Ovary (tissue), 3 donors: ENCODE measurements at regions not wholly inside any gene's neighbourhood (a gene's known extent, or its start where the extent isn't known, plus 50 kb on each side); places are given as distances from the start of the nearest gene placed in this dataset.

Experiments used
- EP300 ChIP-seq: sonication (generic); formaldehyde crosslinking; IDR thresholded peaks from one replicate; pipeline ENCODE4 v1.6.1; 2017; ENCODE audit warnings: antibody characterized with exemption
- POLR2A ChIP-seq: fragments of 450-650 bp; IDR thresholded peaks from one replicate; pipeline ENCODE4 v1.6.1; 2017; ENCODE audit warnings: antibody characterized with exemption, mild to moderate bottlenecking, moderate library complexity
- TF ChIP-seq, protein P1 (sequence below), 3 donors: fragments of 450-650 bp in 2 of 3; fragments of 200-600 bp in 1 of 3; IDR thresholded peaks; one replicate each; pipeline versions ENCODE4 v1.5.1 to v1.8.0; 2016 to 2022; ENCODE audit warnings: antibody characterized with exemption in 3 of 3, mild to moderate bottlenecking in 1 of 3
- donor health status: DM: no; HTN: no; CAD: no.

DNA sequence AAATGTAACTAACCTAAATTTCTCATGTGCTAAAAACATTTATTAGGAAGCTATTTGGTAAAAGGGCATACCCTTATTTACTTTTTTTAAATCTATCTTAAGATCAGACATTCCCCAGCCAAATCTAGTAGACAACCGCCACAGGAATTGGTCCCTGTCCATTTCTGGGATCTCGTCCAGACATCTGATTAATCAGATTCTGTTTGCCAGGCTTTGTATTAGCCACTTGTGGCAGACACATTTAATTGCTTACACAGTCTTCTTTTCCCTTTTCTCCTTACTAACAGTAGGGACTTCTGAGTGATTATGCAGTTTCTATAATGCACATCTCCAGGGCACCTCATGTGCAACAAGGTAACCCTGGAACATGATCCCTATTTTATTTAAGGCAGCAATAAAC is 449.0 kb upstream of the RGS18 start:
- no peak for TF ChIP-seq POLR2A
- TF ChIP-seq, protein P1, sequence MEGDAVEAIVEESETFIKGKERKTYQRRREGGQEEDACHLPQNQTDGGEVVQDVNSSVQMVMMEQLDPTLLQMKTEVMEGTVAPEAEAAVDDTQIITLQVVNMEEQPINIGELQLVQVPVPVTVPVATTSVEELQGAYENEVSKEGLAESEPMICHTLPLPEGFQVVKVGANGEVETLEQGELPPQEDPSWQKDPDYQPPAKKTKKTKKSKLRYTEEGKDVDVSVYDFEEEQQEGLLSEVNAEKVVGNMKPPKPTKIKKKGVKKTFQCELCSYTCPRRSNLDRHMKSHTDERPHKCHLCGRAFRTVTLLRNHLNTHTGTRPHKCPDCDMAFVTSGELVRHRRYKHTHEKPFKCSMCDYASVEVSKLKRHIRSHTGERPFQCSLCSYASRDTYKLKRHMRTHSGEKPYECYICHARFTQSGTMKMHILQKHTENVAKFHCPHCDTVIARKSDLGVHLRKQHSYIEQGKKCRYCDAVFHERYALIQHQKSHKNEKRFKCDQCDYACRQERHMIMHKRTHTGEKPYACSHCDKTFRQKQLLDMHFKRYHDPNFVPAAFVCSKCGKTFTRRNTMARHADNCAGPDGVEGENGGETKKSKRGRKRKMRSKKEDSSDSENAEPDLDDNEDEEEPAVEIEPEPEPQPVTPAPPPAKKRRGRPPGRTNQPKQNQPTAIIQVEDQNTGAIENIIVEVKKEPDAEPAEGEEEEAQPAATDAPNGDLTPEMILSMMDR (IDR thresholded peaks at IDR 0.05) = no peak
- no peak for TF ChIP-seq EP300
